AG09309 (cell line): ENCODE measurements at regions not wholly inside any gene's neighbourhood (a gene's known extent, or its start where the extent isn't known, plus 50 kb on each side); places are given as distances from the start of the nearest gene placed in this dataset.

Source experiments
- DNase-seq: peaks from one replicate; pipeline ENCODE4 v3.0.0-alpha.2; 2010; ENCODE audit warnings: low read depth
- H3K4me3 ChIP-seq: 2 replicates; pipeline ENCODE4 v1.5.1; 2011; ENCODE audit warnings: mild to moderate bottlenecking, low read depth, low read length, moderate library complexity; ENCODE audit not compliant: control insufficient read depth
- CTCF ChIP-seq: IDR thresholded peaks from 2 replicates; pipeline ENCODE4 v1.5.1; 2011; ENCODE audit warnings: mild to moderate bottlenecking, low read depth, low read length, inconsistent platforms; ENCODE audit not compliant: insufficient read depth, control insufficient read depth; ENCODE audit errors: missing control alignments

- H3K4me3 ChIP-seq: no peak overlapping the region
- TF ChIP-seq CTCF: no peak
- DNase-seq: no peak
Observed at GRCh38 chr10:120161111-120161510, 268.6 kb downstream of the SEC23IP start.

DNA sequence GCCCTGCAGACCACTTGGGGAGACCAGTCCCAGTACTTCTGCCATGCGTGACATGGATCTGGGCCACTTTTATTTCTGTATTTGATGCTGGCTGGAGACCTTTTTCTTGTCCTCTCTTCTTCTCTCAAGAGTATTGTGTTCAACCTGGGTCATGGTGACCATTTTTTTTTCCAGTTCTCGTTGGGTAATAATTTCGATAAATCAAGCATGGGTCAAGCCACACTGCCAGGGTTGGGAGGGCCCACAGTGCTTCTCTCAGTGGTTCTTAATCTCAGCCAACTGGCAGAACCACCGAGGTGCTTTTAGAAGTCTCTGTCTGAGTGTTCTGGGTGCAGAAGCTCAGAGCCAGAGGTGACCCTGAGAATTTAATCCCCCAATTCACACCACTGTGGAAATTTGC, 269.9 kb downstream of the SEC23IP start:
- no peak for TF ChIP-seq CTCF
- no peak overlapping the region for H3K4me3 ChIP-seq
- no peak for DNase-seq

DNA sequence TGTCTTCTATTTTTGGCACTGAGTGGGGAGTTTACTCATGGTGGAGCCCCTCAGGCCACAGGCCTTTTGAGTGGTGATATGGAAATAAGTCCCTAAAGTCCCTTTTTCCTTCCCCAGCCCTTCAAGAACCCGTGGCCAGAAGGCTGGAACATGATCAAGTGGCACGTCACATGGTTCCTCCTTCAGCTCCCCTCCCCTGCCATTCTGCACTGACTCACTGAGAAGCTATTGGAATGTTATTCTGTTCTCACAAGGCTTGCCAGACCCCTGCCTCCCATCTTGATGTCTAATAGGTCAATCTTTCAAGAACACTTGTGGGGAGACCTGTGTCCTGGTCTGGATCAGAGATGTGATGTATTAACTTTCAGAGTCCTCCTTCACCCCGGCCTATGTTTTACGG, 279.8 kb downstream of the SEC23IP start:
- no peak for TF ChIP-seq CTCF
- no peak overlapping the region for H3K4me3 ChIP-seq
- DNase-seq: no peak

- no peak for DNase-seq
- no peak overlapping the region for H3K4me3 ChIP-seq
- no peak for TF ChIP-seq CTCF
Observed at GRCh38 chr10:120174491-120174890, 282.0 kb downstream of the SEC23IP start.

DNA sequence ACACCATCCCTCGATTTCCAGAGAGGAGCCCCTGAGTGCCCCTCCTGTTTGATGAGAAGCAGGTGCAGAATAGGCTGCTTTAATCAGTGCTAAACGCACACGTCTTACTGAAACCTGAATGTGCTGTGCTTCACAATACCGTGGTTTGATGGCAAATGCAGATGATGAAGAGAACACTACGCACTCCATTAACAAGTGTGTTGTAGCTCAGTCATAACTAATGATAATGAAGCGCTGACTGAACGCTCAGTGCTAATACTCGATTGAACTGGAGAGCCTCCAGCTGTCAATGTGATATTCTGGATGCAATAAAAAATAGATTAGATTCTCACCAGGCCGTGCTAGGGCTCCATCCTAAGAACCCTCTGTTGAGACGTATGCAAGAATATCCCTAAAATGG, 279.7 kb upstream of the PLPP4 start:
- TF ChIP-seq CTCF: no peak
- no peak overlapping the region for H3K4me3 ChIP-seq
- no peak for DNase-seq

GRCh38 chr10:120180160-120180559, 276.9 kb upstream of the PLPP4 start:
- H3K4me3 ChIP-seq: no peak overlapping the region
- TF ChIP-seq CTCF: no peak
- no peak for DNase-seq

DNA sequence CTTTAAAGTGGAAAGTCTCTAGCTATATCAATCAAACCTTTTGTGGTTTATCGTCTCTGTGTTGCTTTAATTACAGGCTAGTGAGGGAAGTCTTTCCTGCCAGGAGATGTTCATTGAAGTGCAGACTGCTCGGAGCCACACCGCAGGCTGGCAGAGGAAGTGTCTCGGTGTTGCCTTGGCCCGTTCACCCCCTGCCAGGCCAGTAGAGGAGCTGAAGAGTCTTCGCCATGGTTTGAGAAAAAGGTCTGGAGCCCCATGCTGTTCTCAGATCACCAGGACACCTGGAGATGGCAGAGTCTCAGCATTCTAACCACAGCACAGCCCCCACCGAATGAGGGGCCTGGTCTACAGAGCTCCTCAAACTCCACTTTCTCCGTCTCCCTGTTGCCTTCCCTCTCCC, 275.9 kb upstream of the PLPP4 start:
- no peak for TF ChIP-seq CTCF
- no peak for DNase-seq
- H3K4me3 ChIP-seq: no peak overlapping the region
